HPDE6-E6E7 (cell line): ENCODE measurements at regions not wholly inside any gene's neighbourhood (a gene's known extent, or its start where the extent isn't known, plus 50 kb on each side); places are given as distances from the start of the nearest gene placed in this dataset.

Source experiments
- DNase-seq: peaks from one replicate; pipeline ENCODE4 v3.0.0; 2011; ENCODE audit warnings: missing footprints; ENCODE audit errors: extremely low spot score

GRCh38 chr12:90080616-90081015 is 372.0 kb upstream of the ATP2B1 start:
- DNase-seq: no peak

- DNase-seq: no peak
Observed at GRCh38 chr12:90079529-90080210, 371.0 kb upstream of the ATP2B1 start.

- DNase-seq: no peak
Observed at GRCh38 chr12:90078344-90078743, 369.7 kb upstream of the ATP2B1 start.

- no peak for DNase-seq
Observed at GRCh38 chr12:90077756-90078155, 369.1 kb upstream of the ATP2B1 start.

- DNase-seq: no peak
Observed at GRCh38 chr12:90076851-90077319, 368.2 kb upstream of the ATP2B1 start.

- DNase-seq: no peak
Observed at GRCh38 chr12:90075685-90076084, 367.0 kb upstream of the ATP2B1 start.

GRCh38 chr12:90074086-90074485 is 365.4 kb upstream of the ATP2B1 start:
- DNase-seq: no peak

- no peak for DNase-seq
Observed at GRCh38 chr12:90071996-90072395, 363.4 kb upstream of the ATP2B1 start.

- no peak for DNase-seq
Observed at GRCh38 chr12:90069711-90070110, 361.1 kb upstream of the ATP2B1 start.

GRCh38 chr12:90067791-90068190 is 359.2 kb upstream of the ATP2B1 start:
- no peak for DNase-seq

GRCh38 chr12:90064852-90065801 is 356.5 kb upstream of the ATP2B1 start:
- DNase-seq: no peak

- peak; percentile 16 for DNase-seq
Observed at GRCh38 chr12:90062799-90063198, 354.2 kb upstream of the ATP2B1 start.

- DNase-seq: no peak
Observed at GRCh38 chr12:90061809-90062208, 353.2 kb upstream of the ATP2B1 start.

GRCh38 chr12:90060031-90060430 is 351.4 kb upstream of the ATP2B1 start:
- no peak for DNase-seq

- DNase-seq: no peak
Observed at GRCh38 chr12:90058704-90059103, 350.1 kb upstream of the ATP2B1 start.

- no peak for DNase-seq
Observed at GRCh38 chr12:90055071-90055470, 346.4 kb upstream of the ATP2B1 start.

- DNase-seq: no peak
Observed at GRCh38 chr12:90048918-90049317, 340.3 kb upstream of the ATP2B1 start.

GRCh38 chr12:90045559-90045958 is 336.9 kb upstream of the ATP2B1 start:
- DNase-seq: no peak

- no peak for DNase-seq
Observed at GRCh38 chr12:90044069-90044468, 335.4 kb upstream of the ATP2B1 start.

- DNase-seq: no peak
Observed at GRCh38 chr12:90042920-90043641, 334.4 kb upstream of the ATP2B1 start.

- no peak for DNase-seq
Observed at GRCh38 chr12:90038289-90038688, 329.7 kb upstream of the ATP2B1 start.

GRCh38 chr12:90037740-90038139 is 329.1 kb upstream of the ATP2B1 start:
- no peak for DNase-seq
